GM19324 (cell line): ENCODE measurements at regions not wholly inside any gene's neighbourhood (a gene's known extent, or its start where the extent isn't known, plus 50 kb on each side); places are given as distances from the start of the nearest gene placed in this dataset.
"Not testable (repeated sequence)": the region's sequence is repeated elsewhere in the genome, so short reads cannot be mapped to it uniquely, and the experiment has no call there.

Experiments
- ATAC-seq: cut with Tn5 transposase; IDR thresholded peaks from one replicate; pipeline ENCODE4 v1.9.1; 2021; ENCODE audit warnings: mild to moderate bottlenecking, moderate library complexity; ENCODE audit not compliant: unreplicated experiment, low FRiP score

GRCh38 chr14:48333221-48333920 is 658.0 kb upstream of the MDGA2 start:
- ATAC-seq = no peak

- no peak for ATAC-seq
Observed at GRCh38 chr14:48331421-48331820, 656.0 kb upstream of the MDGA2 start.

- no peak for ATAC-seq
Observed at GRCh38 chr14:48325486-48325885, 650.1 kb upstream of the MDGA2 start.

- ATAC-seq = no peak
Observed at GRCh38 chr14:48323665-48324064, 648.3 kb upstream of the MDGA2 start.

GRCh38 chr14:48319823-48320222 is 644.4 kb upstream of the MDGA2 start:
- no peak for ATAC-seq

GRCh38 chr14:48304729-48305128 is 629.3 kb upstream of the MDGA2 start:
- no peak for ATAC-seq

GRCh38 chr14:48289701-48290100 is 614.3 kb upstream of the MDGA2 start:
- no peak for ATAC-seq

- ATAC-seq = not testable (repeated sequence)
Observed at GRCh38 chr14:48285217-48285616, 609.8 kb upstream of the MDGA2 start.

- no peak for ATAC-seq
Observed at GRCh38 chr14:48275301-48275700, 599.9 kb upstream of the MDGA2 start.

- ATAC-seq = no peak
Observed at GRCh38 chr14:48274826-48275225, 599.4 kb upstream of the MDGA2 start.

GRCh38 chr14:48267926-48268325 is 592.5 kb upstream of the MDGA2 start:
- not testable (repeated sequence) for ATAC-seq

- not testable (repeated sequence) for ATAC-seq
Observed at GRCh38 chr14:48266201-48266600, 590.8 kb upstream of the MDGA2 start.

GRCh38 chr14:48261436-48261835 is 586.0 kb upstream of the MDGA2 start:
- ATAC-seq = no peak

GRCh38 chr14:48260394-48261295 is 585.2 kb upstream of the MDGA2 start:
- ATAC-seq = not testable (repeated sequence)

GRCh38 chr14:48259876-48260275 is 584.5 kb upstream of the MDGA2 start:
- not testable (repeated sequence) for ATAC-seq

- ATAC-seq = not testable (repeated sequence)
Observed at GRCh38 chr14:48259232-48259631, 583.8 kb upstream of the MDGA2 start.

- ATAC-seq = not testable (repeated sequence)
Observed at GRCh38 chr14:48258703-48259102, 583.3 kb upstream of the MDGA2 start.

- no peak for ATAC-seq
Observed at GRCh38 chr14:48253020-48253419, 577.6 kb upstream of the MDGA2 start.

GRCh38 chr14:48251290-48251689 is 575.9 kb upstream of the MDGA2 start:
- ATAC-seq = no peak

GRCh38 chr14:48250575-48250974 is 575.2 kb upstream of the MDGA2 start:
- ATAC-seq = no peak

- no peak for ATAC-seq
Observed at GRCh38 chr14:48247977-48248376, 572.6 kb upstream of the MDGA2 start.

- ATAC-seq = no peak
Observed at GRCh38 chr14:48243900-48244299, 568.5 kb upstream of the MDGA2 start.
